ENCODE measurements at regions not wholly inside any gene's neighbourhood (a gene's known extent, or its start where the extent isn't known, plus 50 kb on each side); places are given as distances from the start of the nearest gene placed in this dataset.

GRCh38 chr2:60246583-60246982, 306.9 kb downstream of the BCL11A start:
- ChIA-PET POLR2A (no interaction called here), CTCF (no interaction called here)
- Histone ChIP-seq H3K27ac (ENCODE audit: low read length in 2 of 2) (no peak overlapping the region), H3K4me2 (replicated peaks; ENCODE audit: low read depth, low read length, poor library complexity, severe bottlenecking) (no peak overlapping the region), H3K4me3 (ENCODE audit: control extremely low read depth in 1 of 5, extremely low read depth in 1 of 5, insufficient read depth in 1 of 5, low read depth in 2 of 5, low read length in 4 of 5) (no peak overlapping the region), H3K79me2 (ENCODE audit: control insufficient read depth, insufficient read depth, low read length) (no peaks in the 10 kb centered on the region), H3K9me3 (ENCODE audit: control extremely low read depth in 1 of 3, control insufficient read depth in 2 of 3, insufficient read depth in 1 of 3, low read length in 2 of 3) (peaks cover 2 to 6% (median 4%) of the 10 kb centered on the region in 3 donors), H2AFZ (ENCODE audit: insufficient read depth, low read depth, low read length, poor library complexity, severe bottlenecking) (no peak overlapping the region), H3K27me3 (replicated peaks in 1 of 4; ENCODE audit: control extremely low read depth in 1 of 4, control insufficient read depth in 3 of 4, insufficient read depth in 4 of 4, low read length in 3 of 4) (no peaks in the 10 kb centered on the region), H3K4me1 (ENCODE audit: control insufficient read depth in 2 of 2, insufficient read depth in 2 of 2, low read length in 2 of 2) (no peaks in the 10 kb centered on the region), H4K20me1 (ENCODE audit: control insufficient read depth, insufficient read depth, low read length, poor library complexity, severe bottlenecking) (no peaks in the 10 kb centered on the region), H3K9ac (ENCODE audit: low read length) (no peak overlapping the region), H3K36me3 (replicated peaks in 1 of 2; ENCODE audit: control extremely low read depth in 1 of 2, control insufficient read depth in 1 of 2, extremely low read depth in 1 of 2, insufficient read depth in 2 of 2, low read length in 1 of 2) (no peaks in the 10 kb centered on the region)
- DNase-seq, result no peak
- WGBS (ENCODE audit: insufficient coverage), result no CpG with 5 or more reads among the region's 2 CpGs
- no peak overlapping the region for H3K27ac Mint-ChIP-seq
- H3K4me3 Mint-ChIP-seq, result no peak overlapping the region
- no peak for TF ChIP-seq EZH2 (IDR thresholded peaks at IDR 0.05; ENCODE audit: borderline replicate concordance, insufficient read depth, low read depth, low read length, poor library complexity, severe bottlenecking)
- TF ChIP-seq, protein P1, sequence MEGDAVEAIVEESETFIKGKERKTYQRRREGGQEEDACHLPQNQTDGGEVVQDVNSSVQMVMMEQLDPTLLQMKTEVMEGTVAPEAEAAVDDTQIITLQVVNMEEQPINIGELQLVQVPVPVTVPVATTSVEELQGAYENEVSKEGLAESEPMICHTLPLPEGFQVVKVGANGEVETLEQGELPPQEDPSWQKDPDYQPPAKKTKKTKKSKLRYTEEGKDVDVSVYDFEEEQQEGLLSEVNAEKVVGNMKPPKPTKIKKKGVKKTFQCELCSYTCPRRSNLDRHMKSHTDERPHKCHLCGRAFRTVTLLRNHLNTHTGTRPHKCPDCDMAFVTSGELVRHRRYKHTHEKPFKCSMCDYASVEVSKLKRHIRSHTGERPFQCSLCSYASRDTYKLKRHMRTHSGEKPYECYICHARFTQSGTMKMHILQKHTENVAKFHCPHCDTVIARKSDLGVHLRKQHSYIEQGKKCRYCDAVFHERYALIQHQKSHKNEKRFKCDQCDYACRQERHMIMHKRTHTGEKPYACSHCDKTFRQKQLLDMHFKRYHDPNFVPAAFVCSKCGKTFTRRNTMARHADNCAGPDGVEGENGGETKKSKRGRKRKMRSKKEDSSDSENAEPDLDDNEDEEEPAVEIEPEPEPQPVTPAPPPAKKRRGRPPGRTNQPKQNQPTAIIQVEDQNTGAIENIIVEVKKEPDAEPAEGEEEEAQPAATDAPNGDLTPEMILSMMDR (IDR thresholded peaks at IDR 0.05), result no peak
- no peak for ATAC-seq (ENCODE audit: low read depth)
- intact Hi-C loops (cut with micrococcal nuclease), result no loop called here
- H3K4me1 Mint-ChIP-seq, result no peaks in the 10 kb centered on the region
- no peaks in the 10 kb centered on the region for H3K9me3 Mint-ChIP-seq (ENCODE audit: insufficient read depth)
- no peaks in the 10 kb centered on the region for H3K27me3 Mint-ChIP-seq

DNA sequence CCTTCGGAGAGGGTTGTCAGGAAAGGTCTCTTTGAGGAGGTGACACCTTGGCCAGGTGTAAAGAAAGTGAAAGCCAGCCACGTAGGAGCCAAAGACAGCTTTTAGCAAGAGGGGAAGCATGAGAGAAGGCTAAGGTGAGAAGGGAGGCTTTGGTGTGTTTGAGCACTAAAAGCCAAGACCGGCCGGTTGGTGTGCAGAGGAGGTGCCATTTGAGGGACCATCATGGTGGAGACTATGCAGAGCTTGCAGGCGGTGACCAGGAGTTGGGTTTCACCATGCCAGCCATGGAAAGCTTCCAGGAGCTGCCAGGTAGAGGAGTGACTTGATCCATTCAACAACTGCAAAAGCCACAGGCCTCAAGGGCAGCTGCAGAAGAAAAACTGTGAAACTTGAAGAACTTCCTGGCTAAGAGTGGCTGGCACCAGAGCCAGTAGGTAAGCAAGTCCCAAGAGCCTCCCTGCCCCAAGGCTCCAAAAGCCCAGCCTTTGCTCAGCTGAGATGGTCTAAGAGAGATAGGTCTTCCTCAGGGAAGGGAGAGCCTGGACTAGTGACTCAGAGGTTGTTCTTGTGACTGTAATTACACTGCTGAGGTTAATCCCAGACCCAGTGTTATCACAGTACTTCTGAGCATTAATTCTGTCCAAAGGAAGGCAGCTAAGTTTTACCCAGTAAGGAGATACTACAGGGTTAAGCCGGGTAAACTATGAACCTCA, 319.0 kb downstream of the BCL11A start:
- no peaks in the 10 kb centered on the region for H3K27me3 ChIP-seq (replicated peaks in 1 of 4; ENCODE audit: control extremely low read depth in 1 of 4, control insufficient read depth in 3 of 4, insufficient read depth in 4 of 4, low read length in 3 of 4)
- Mint-ChIP-seq H3K4me3 (no peak overlapping the region), H3K27ac (peak overlapping the region; percentile 21), H3K27me3 (no peaks in the 10 kb centered on the region), H3K4me1 (peaks cover 15% of the 10 kb centered on the region), H3K9me3 (ENCODE audit: insufficient read depth) (peaks cover 14% of the 10 kb centered on the region)
- intact Hi-C loops (cut with micrococcal nuclease), result no loop called here
- no peak overlapping the region for H3K9ac ChIP-seq (ENCODE audit: low read length)
- H3K4me3 ChIP-seq (ENCODE audit: control extremely low read depth in 1 of 5, extremely low read depth in 1 of 5, insufficient read depth in 1 of 5, low read depth in 2 of 5, low read length in 4 of 5), result no peak overlapping the region
- no peak overlapping the region for H3K27ac ChIP-seq (ENCODE audit: low read length in 2 of 2)
- CTCF ChIA-PET, result interaction anchor here (0.7 kb wide), 1 partner anchor 212 kb away, joined by 3 read pairs; no protein-coding TSS in a partner anchor
- peaks cover 10 to 12% of the 10 kb centered on the region in 2 donors for H3K4me1 ChIP-seq (ENCODE audit: control insufficient read depth in 2 of 2, insufficient read depth in 2 of 2, low read length in 2 of 2)
- TF ChIP-seq EZH2 (IDR thresholded peaks at IDR 0.05; ENCODE audit: borderline replicate concordance, insufficient read depth, low read depth, low read length, poor library complexity, severe bottlenecking), result no peak
- TF ChIP-seq, protein P1 (IDR thresholded peaks at IDR 0.05), result no peak
- no peak for DNase-seq
- H2AFZ ChIP-seq (ENCODE audit: insufficient read depth, low read depth, low read length, poor library complexity, severe bottlenecking), result no peak overlapping the region
- no peaks in the 10 kb centered on the region for H3K79me2 ChIP-seq (ENCODE audit: control insufficient read depth, insufficient read depth, low read length)
- POLR2A ChIA-PET, result no interaction called here
- peaks cover 5 to 7% (median 5%) of the 10 kb centered on the region in 3 donors for H3K9me3 ChIP-seq (ENCODE audit: control extremely low read depth in 1 of 3, control insufficient read depth in 2 of 3, insufficient read depth in 1 of 3, low read length in 2 of 3)
- ATAC-seq (ENCODE audit: low read depth), result no peak
- 91% methylated on average over 6 of the region's 6 CpGs for WGBS (ENCODE audit: insufficient coverage)
- H3K4me2 ChIP-seq (replicated peaks; ENCODE audit: low read depth, low read length, poor library complexity, severe bottlenecking), result no peak overlapping the region
- H3K36me3 ChIP-seq (replicated peaks in 1 of 2; ENCODE audit: control extremely low read depth in 1 of 2, control insufficient read depth in 1 of 2, extremely low read depth in 1 of 2, insufficient read depth in 2 of 2, low read length in 1 of 2), result no peaks in the 10 kb centered on the region
- no peaks in the 10 kb centered on the region for H4K20me1 ChIP-seq (ENCODE audit: control insufficient read depth, insufficient read depth, low read length, poor library complexity, severe bottlenecking)
